OCI-LY7 (cell line): ENCODE measurements at regions not wholly inside any gene's neighbourhood (a gene's known extent, or its start where the extent isn't known, plus 50 kb on each side); places are given as distances from the start of the nearest gene placed in this dataset.

Experiments used
- BruUV-seq: library from RNA; stranded (reverse); fragments of 400-500 nt; replicated peaks from 2 replicates; lab custom pipeline; 2021; lab: Mats Ljungman, UMichigan
- CTCF ChIA-PET: fragments of 300-600 bp; sonication (Branson Sonifier 250); formaldehyde crosslinking; loops from one replicate; lab custom pipeline; 2022; ENCODE audit warnings: antibody characterized with exemption; ENCODE audit not compliant: unreplicated experiment; lab: Charles Lee
- POLR2A ChIA-PET: fragments of 300-600 bp; sonication (Branson Sonifier 250); formaldehyde crosslinking; loops from one replicate; lab custom pipeline; 2022; ENCODE audit warnings: antibody characterized with exemption; lab: Charles Lee
- DNase-seq: peaks from one replicate; pipeline ENCODE4 v3.0.0-alpha.2; 2015; ENCODE audit warnings: low spot score
- H2AFZ ChIP-seq: fragments of 200-600 bp; sonication (generic), shearing (Covaris generic); 2 replicates; pipeline ENCODE4 v1.6.1; 2014; ENCODE audit warnings: mild to moderate bottlenecking, antibody characterized with exemption, low read length, moderate library complexity
- H3K27ac ChIP-seq: fragments of 200-600 bp; sonication (generic); 2 replicates; pipeline ENCODE4 v1.5.1; 2014; ENCODE audit warnings: mixed run types, low read depth, mild to moderate bottlenecking, moderate library complexity, low read length, inconsistent platforms; ENCODE audit not compliant: poor library complexity, severe bottlenecking
- H3K36me3 ChIP-seq: fragments of 200-600 bp; sonication (generic); 2 replicates; pipeline ENCODE4 v1.6.1; 2014; ENCODE audit warnings: mild to moderate bottlenecking, antibody characterized with exemption, low read length, moderate library complexity, mixed read lengths; ENCODE audit not compliant: insufficient read depth
- H3K4me1 ChIP-seq: fragments of 200-600 bp; sonication (generic); 2 replicates; pipeline ENCODE4 v1.5.1; 2014; ENCODE audit warnings: mild to moderate bottlenecking, low read length; ENCODE audit not compliant: insufficient read depth, poor library complexity, severe bottlenecking
- H3K4me2 ChIP-seq: fragments of 200-600 bp; sonication (generic); 2 replicates; pipeline ENCODE4 v1.6.1; 2014; ENCODE audit warnings: mild to moderate bottlenecking, low read length
- H3K4me3 ChIP-seq: fragments of 200-600 bp; sonication (generic); 2 replicates; pipeline ENCODE4 v1.5.1; 2014; ENCODE audit warnings: mild to moderate bottlenecking, low read depth, low read length; ENCODE audit not compliant: poor library complexity, severe bottlenecking
- H3K79me2 ChIP-seq: fragments of 200-600 bp; sonication (generic); 2 replicates; pipeline ENCODE4 v1.6.1; 2016; ENCODE audit warnings: low read depth, mild to moderate bottlenecking, low read length, moderate library complexity, mixed read lengths; ENCODE audit not compliant: insufficient read depth
- H3K9me2 ChIP-seq: fragments of 200-600 bp; sonication (generic); 2 replicates; pipeline ENCODE4 v1.6.1; 2016; ENCODE audit warnings: mild to moderate bottlenecking, low read length, mixed read lengths; ENCODE audit not compliant: insufficient read depth
- H3K9me3 ChIP-seq: fragments of 200-600 bp; sonication (generic); 2 replicates; pipeline ENCODE4 v1.6.1; 2014; ENCODE audit warnings: mild to moderate bottlenecking, mixed run types, low read length, mixed read lengths
- H4K20me1 ChIP-seq: fragments of 200-600 bp; sonication (generic); 2 replicates; pipeline ENCODE4 v1.6.1; 2014; ENCODE audit warnings: mild to moderate bottlenecking, antibody characterized with exemption, low read length, moderate library complexity, mixed read lengths; ENCODE audit not compliant: insufficient read depth
- CTCF ChIP-seq: fragments of 200-600 bp; sonication (generic); conservative IDR thresholded peaks from 2 replicates; pipeline ENCODE4 v1.5.1; 2014; ENCODE audit warnings: mild to moderate bottlenecking, antibody characterized with exemption, low read length, moderate library complexity, mixed read lengths
- EZH2phosphoT487 ChIP-seq: fragments of 200-600 bp; sonication (generic); IDR thresholded peaks from 2 replicates; pipeline ENCODE4 v1.6.1; 2018; ENCODE audit warnings: low read depth, borderline replicate concordance, mild to moderate bottlenecking, mixed run types, antibody characterized with exemption, low read length, moderate library complexity, mixed read lengths
- intact Hi-C: fragments of 100-400 bp; cut with micrococcal nuclease; formaldehyde crosslinking; loops from one replicate; pipeline ENCODE4 v1.10.0; 2022; ENCODE audit not compliant: unreplicated experiment

DNA sequence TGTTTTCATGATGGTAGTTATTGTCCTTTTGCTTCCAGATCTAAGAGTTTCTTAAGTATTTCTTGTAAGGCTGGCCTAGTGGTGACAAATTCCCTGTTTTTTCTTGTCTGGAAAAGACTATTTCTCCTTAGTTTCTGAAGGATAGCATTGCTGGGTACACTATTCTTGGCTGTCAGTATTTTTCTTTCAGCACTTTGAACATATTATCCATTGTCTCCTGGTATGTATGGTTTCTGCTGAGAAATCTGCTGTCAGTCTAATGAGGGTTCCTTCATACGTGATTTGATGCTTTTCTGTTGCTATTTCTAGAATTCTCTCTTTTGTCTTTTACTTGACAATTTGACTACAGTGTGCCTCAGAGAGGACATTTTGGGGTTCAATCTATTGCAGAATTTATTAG lies 134.3 kb downstream of the CGGBP1 start:
- Histone ChIP-seq H3K9me3 (no peaks in the 10 kb centered on the region; the same call in 1 of the 2 replicates), H3K79me2 (no peaks in the 10 kb centered on the region), H3K27ac (no peak overlapping the region), H3K9me2 (no peaks in the 10 kb centered on the region), H3K4me2 (no peak overlapping the region), H4K20me1 (no peaks in the 10 kb centered on the region), H3K4me3 (no peak overlapping the region), H3K4me1 (no peaks in the 10 kb centered on the region), H3K36me3 (no peaks in the 10 kb centered on the region), H2AFZ (no peak overlapping the region)
- intact Hi-C loops = no loop called here
- POLR2A ChIA-PET = interaction anchor here (0.6 to 0.8 kb wide), 2 partner anchors 10 to 341 kb away, joined by 3 read pairs; no protein-coding TSS in a partner anchor
- TF ChIP-seq EZH2phosphoT487 (no peak), CTCF (no peak)
- CTCF ChIA-PET = no interaction called here
- no peak for DNase-seq
- BruUV-seq = no TSS peak

GRCh38 chr3:87920549-87920948 lies 138.3 kb downstream of the CGGBP1 start:
- no peak for DNase-seq
- H3K9me2 ChIP-seq = no peaks in the 10 kb centered on the region
- no peak overlapping the region for H3K4me3 ChIP-seq
- ChIA-PET CTCF (no interaction called here), POLR2A (interaction anchor here (0.5 kb wide), 1 partner anchor 1196 kb away, joined by 5 read pairs; no protein-coding TSS in a partner anchor)
- H3K4me2 ChIP-seq = no peak overlapping the region
- no peaks in the 10 kb centered on the region; the same call in 1 of the 2 replicates for H3K9me3 ChIP-seq
- no peak overlapping the region for H2AFZ ChIP-seq
- TF ChIP-seq EZH2phosphoT487 (no peak), CTCF (no peak)
- no peak overlapping the region for H3K27ac ChIP-seq
- H3K4me1 ChIP-seq = no peaks in the 10 kb centered on the region
- H4K20me1 ChIP-seq = no peaks in the 10 kb centered on the region
- H3K36me3 ChIP-seq = no peaks in the 10 kb centered on the region
- no peaks in the 10 kb centered on the region for H3K79me2 ChIP-seq
- intact Hi-C loops = no loop called here
- BruUV-seq = no TSS peak

GRCh38 chr3:87901141-87901540 lies 157.7 kb downstream of the CGGBP1 start:
- CTCF ChIA-PET = no interaction called here
- POLR2A ChIA-PET = interaction anchor here (0.6 kb wide), 1 partner anchor 280 kb away, joined by 6 read pairs; no protein-coding TSS in a partner anchor
- intact Hi-C loops = loop anchor here (5.0 kb wide), 1 partner anchor 101 kb away; no protein-coding TSS in a partner anchor
- Histone ChIP-seq H3K36me3 (no peaks in the 10 kb centered on the region), H3K79me2 (no peaks in the 10 kb centered on the region), H3K4me1 (no peaks in the 10 kb centered on the region), H4K20me1 (no peaks in the 10 kb centered on the region), H3K4me3 (no peak overlapping the region), H3K27ac (no peak overlapping the region), H3K4me2 (no peak overlapping the region), H3K9me2 (no peaks in the 10 kb centered on the region), H2AFZ (no peak overlapping the region), H3K9me3 (no peaks in the 10 kb centered on the region)
- no peak for DNase-seq
- BruUV-seq = no TSS peak
- TF ChIP-seq CTCF = no peak
- no peak for TF ChIP-seq EZH2phosphoT487
